HG02623 (cell line): ENCODE measurements at regions not wholly inside any gene's neighbourhood (a gene's known extent, or its start where the extent isn't known, plus 50 kb on each side); places are given as distances from the start of the nearest gene placed in this dataset.
"Not testable (repeated sequence)": the region's sequence is repeated elsewhere in the genome, so short reads cannot be mapped to it uniquely, and the experiment has no call there.

ENCODE experiments used
- ATAC-seq: cut with Tn5 transposase; IDR thresholded peaks from one replicate; pipeline ENCODE4 v1.9.1; 2021; ENCODE audit warnings: moderate library complexity; ENCODE audit not compliant: unreplicated experiment

GRCh38 chr4:77437079-77437478 lies 168.5 kb upstream of the CXCL13 start:
- ATAC-seq: no peak

DNA sequence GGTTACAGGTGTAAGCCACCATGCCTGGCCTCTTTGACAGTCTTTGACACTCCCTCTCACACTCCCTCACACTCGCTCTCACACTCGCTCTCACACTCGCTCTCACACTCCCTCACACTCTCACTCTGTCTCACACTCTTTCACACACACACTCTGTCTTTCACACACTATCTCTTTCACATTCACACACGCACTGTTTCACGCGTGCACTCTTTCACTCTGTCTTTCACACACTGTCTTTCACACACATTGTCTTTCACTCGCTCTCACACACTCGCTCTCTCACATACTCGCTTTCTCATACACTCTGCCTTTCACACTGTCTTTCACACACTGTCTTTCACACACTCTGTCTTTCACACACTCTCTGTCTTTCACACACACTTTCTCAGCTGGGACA lies 167.1 kb upstream of the CXCL13 start:
- ATAC-seq: no peak

- ATAC-seq: no peak
Observed at GRCh38 chr4:77443941-77444340, 161.7 kb upstream of the CXCL13 start.

DNA sequence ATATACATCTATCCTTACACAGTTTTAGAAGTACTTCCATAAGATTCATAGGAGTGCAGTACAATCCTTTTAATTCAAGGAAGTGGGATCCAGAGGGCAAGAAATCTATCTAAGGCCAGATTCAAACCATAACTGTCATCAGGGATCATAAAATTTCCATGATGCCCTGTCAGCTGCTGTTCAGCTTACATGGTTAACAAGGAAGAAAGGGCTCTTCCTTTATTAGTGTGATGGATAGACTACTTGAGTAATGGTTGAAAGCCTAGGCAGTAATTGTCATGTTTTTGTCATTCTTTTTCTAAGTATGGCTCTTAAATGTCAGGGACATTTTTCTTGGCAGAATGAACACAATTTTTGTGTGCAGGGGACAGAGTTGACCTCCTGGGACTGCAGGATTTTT lies 159.8 kb upstream of the CXCL13 start:
- ATAC-seq: no peak

DNA sequence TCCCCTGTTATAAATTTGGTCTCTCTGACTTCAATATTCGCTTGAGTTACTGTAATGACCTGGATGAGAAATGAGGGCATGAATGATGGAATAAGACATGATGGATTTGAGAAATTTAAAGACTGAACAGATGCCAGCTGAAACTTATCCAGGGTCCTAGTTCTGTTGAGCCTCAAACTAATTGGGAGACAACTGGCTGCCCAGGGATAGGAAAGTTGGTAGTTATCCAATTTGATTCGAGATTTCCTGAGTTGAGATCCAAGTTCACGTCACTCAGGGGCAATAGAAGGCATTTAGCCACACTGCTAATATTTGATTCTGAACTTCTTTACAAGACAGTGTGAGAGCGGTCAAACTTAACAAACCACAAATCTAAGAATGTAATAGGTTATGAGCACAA lies 159.0 kb upstream of the CXCL13 start:
- no peak for ATAC-seq

DNA sequence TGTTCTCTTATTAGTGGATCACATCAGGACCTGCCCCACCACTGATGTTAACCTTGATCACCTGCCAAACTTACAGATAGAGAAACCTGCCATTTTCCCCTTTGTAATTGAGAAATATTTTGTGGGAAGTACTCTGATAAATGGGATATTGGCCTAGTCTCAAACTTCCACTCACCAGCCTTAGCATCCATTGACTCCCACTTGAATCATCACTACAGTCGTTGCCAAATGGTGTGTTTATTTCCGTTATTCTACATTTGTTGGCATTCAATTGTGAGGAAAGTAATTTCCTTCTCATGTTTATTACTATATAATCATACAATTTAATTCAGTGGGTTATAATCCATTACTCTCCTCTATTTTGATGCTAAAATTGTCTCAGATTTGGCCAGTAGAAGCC lies 156.4 kb upstream of the CXCL13 start:
- ATAC-seq: no peak

- no peak for ATAC-seq
Observed at GRCh38 chr4:77450006-77450405, 155.6 kb upstream of the CXCL13 start.

DNA sequence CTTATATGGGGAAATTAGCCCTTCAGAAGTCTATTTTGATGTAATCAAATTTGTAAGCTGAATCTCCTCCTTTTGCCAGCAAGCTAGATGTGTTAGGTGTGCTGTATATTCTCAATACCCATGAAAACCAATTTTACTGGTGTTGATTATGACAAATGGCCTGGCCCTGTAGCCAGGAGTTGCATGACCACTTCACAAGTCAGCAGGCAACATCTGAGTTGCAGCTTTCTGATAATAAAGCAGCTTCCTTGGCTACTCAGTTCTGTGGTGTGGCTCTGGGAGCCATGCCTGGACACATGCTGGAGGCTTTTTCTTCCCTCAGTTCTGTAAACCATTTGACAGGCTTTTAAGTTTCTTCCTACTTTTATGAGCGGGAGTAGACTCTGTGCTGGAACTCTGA lies 154.1 kb upstream of the CXCL13 start:
- no peak for ATAC-seq

GRCh38 chr4:77452117-77452516 lies 153.5 kb upstream of the CXCL13 start:
- ATAC-seq: not testable (repeated sequence)

DNA sequence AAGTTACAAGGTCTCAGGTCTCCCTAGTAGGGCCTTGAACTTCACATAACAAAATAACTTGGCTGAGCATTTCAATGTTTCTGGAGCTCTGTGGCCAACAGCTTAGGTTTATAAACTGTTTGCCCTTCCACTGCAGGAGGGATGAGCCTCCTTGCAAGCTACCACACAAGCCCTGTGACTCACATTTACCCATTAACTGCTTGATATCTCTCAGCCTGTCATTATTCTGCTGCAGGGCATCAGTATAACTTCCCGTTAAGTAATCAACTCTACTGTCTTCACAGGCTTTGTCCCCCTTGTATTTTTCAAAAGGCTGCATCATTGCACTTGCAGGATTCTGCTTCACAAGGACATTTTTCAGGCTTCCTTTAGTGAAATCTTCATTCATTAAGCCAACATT lies 151.7 kb upstream of the CXCL13 start:
- ATAC-seq: no peak

DNA sequence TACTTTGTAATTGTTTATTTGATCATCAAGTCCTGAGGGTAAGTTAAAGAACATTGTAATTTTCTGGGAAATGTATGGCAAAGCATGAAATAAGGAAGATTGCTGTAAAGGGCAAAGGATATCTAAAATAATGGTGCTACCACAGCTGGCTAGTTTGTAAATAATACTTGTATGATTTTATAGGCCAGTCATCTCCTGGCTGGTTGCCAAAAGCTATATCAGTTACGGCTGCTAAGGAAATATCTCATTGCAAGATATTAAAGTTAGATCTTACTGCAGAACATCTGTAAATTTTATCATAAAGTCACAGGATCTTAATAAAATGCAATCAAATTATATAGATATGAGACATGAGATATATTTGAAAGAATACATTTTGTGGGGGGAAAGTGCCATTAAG lies 150.8 kb upstream of the CXCL13 start:
- no peak for ATAC-seq

GRCh38 chr4:77464100-77464499 lies 141.5 kb upstream of the CXCL13 start:
- not testable (repeated sequence) for ATAC-seq

GRCh38 chr4:77465271-77465670 lies 140.3 kb upstream of the CXCL13 start:
- ATAC-seq: no peak

DNA sequence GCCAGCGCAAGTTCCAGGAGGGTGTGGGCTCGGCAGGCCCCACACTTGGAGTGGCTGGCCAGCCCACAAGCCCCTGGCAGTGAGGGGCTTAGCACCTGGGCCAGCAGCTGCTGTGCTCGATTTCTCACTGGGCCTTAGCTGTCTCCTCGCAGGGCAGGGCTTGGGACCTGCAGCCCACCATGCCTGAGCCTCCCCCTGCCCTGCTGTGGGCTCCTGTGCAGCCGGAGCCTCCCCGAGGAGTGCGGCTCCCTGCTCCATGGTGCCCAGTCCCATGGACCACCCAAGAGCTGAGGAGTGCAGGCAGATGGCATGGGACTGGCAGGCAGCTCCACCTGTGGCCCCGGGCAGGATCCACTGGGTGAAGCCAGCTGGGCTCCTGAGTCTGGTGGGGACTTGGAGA lies 139.2 kb upstream of the CXCL13 start:
- no peak for ATAC-seq

DNA sequence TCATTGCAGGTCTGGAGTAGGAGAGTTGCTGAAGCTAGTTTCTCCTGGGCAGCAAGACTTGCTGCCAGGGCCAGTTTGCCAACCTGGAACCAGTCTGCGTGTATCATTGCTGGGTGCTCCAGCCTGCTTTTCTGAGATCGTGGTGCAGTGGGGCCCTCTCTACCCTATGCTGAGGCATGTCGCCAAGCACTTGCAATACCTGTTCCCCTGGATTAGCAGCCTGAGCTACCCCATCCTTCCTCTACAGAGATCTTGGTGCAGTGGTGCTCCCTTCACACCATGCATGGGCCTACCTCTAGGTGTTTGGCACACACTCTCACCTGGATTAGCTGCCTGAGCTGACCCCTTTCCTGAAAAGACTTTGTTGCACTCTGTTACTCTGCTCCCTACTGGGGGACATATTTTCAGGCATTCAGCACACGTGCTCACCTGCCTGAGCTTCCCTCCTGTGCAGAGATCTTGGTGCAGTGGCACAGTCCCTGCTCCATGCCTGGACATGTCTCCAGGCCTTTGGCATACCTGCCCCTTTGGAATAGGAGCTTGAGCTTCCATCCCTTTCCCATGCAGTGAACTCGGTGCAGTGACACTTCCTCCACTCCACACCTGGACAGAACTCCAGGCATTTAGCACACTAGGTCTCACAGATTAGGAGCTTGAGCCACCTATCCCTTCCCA lies 133.7 kb upstream of the CXCL13 start:
- no peak for ATAC-seq

- no peak for ATAC-seq
Observed at GRCh38 chr4:77473509-77473908, 132.1 kb upstream of the CXCL13 start.

DNA sequence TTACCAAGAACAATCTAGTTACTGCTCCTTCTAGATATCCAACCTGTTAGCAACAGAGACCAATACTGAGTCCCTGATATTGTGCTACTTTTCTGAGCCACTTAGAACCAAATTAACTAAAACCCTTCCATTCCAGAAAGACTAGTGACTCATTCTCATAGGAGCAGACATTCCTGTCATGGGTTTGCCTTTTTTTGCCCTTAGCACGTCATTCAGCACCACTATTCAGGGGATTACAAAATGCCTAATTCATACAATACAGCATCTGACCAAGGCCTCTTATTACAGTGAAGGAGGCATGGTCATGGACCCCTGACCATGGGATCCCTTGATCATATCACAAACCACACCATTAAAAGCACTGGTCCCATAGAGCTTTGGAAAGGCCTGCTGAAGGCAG lies 123.8 kb upstream of the CXCL13 start:
- no peak for ATAC-seq

DNA sequence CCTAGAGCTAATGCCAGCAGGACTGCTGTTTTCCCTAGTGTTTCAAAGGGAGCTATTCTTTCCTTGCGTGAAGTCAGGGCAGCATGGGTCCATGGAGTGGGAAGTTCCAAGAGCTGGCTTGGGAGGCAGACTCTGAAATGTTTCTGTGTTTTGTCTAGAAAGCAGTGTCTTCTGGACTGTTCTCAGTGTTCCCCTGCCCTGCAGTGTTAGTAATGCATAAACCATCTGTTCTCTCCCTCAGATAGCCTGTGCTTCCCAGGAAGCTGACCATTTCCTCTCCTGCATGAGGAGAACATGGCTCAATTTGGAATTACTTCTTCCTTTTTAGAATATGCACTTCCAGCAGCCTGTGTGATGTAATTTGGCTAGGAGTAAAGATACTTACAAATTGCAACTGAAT lies 116.7 kb upstream of the CXCL13 start:
- ATAC-seq: no peak

GRCh38 chr4:77493120-77493752 lies 112.4 kb upstream of the CXCL13 start:
- peak; percentile 61 for ATAC-seq

GRCh38 chr4:77493829-77494551 lies 111.6 kb upstream of the CXCL13 start:
- peak; percentile 44 for ATAC-seq

DNA sequence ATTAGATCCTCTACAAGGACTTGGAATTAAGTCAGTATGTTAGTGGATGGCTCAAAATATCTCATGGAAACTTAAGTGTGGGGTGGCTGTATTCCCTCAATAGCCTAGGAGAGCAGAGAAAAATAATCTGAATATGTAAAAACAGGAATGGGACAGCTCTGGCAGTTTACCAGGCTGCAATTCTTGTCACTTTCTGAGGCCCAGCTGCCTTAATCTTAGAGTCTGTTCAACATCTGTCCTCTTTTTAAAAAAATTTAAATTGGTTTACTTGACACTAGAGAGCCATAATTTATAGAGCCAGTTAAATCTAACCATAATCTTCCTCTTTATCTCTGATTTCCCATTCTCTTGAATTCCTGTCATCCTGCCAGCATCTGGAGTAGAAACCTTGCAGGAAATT lies 109.2 kb upstream of the CXCL13 start:
- ATAC-seq: no peak

DNA sequence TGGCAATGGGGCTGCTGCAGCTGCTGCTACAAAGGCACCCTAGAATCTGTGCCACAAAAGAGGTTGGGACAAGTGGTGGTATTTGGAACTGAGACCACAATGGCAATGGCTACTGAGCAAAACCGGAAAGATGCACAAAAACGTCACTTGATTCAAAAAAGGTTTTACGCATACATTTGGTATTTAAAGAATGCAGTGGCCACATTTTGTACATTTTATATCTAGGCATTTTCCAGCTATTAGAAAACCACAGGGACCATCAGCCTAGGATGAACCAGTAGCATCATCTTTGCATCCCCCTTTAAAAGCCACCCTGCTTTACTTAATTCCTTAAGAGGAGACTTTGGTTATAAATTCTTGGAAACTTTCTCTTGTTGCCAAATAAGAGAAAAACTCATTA lies 104.8 kb upstream of the CXCL13 start:
- ATAC-seq: no peak
